ENCODE measurements at regions not wholly inside any gene's neighbourhood (a gene's known extent, or its start where the extent isn't known, plus 50 kb on each side); places are given as distances from the start of the nearest gene placed in this dataset.

- H3K27me3 ChIP-seq (replicated peaks in 1 of 2; ENCODE audit: control insufficient read depth in 2 of 2, insufficient read depth in 2 of 2, low read length in 1 of 2) = no peaks in the 10 kb centered on the region
- FAIRE-seq = no peak
- in situ Hi-C loops (cut with MboI) = no loop called here
- WGBS (ENCODE audit: insufficient coverage, insufficient replicate concordance, low lambda C conversion rate, missing lambda C conversion rate) = 6% methylated on average over 4 of the region's 4 CpGs
- no peaks in the 10 kb centered on the region for H3K36me3 ChIP-seq (ENCODE audit: control insufficient read depth in 2 of 2, insufficient read depth in 2 of 2, low read length in 1 of 2)
- no peaks in the 10 kb centered on the region for H3K4me1 ChIP-seq (ENCODE audit: control insufficient read depth, insufficient read depth, low read length)
- no peak overlapping the region for H3K9ac ChIP-seq (ENCODE audit: control insufficient read depth, insufficient read depth, low read length)
- BruUV-seq (replicated peaks) = no TSS peak
- RAD21 ChIA-PET (ENCODE audit: unreplicated experiment) = no interaction called here
- TF ChIP-seq CTCF (IDR thresholded peaks at IDR 0.05 in 2 of 3, conservative IDR thresholded peaks at IDR 0.05 in 1 of 3; ENCODE audit: control insufficient read depth in 2 of 3, extremely low read depth in 1 of 3, insufficient read depth in 1 of 3, low read depth in 3 of 3, low read length in 3 of 3) (peak in 1 of 3 experiments; percentile 32; a peak in 2 of 6 replicates), SMC3 (IDR thresholded peaks at IDR 0.05; ENCODE audit: borderline replicate concordance, low read length) (peak; percentile 25; the same call in 1 of the 2 replicates), ZNF384 (IDR thresholded peaks at IDR 0.05; ENCODE audit: borderline replicate concordance, low read depth, low read length) (no peak), BACH1 (IDR thresholded peaks at IDR 0.05; ENCODE audit: borderline replicate concordance) (no peak), ETV6 (conservative IDR thresholded peaks at IDR 0.05 in 1 of 2, IDR thresholded peaks at IDR 0.05 in 1 of 2; ENCODE audit: borderline replicate concordance in 1 of 2, low read depth in 1 of 2) (no peak), PBX3 (IDR thresholded peaks at IDR 0.05; ENCODE audit: insufficient replicate concordance, low read depth, low read length) (no peak), IRF4 (IDR thresholded peaks at IDR 0.05; ENCODE audit: low read depth, low read length) (no peak), KDM1A (IDR thresholded peaks at IDR 0.05; ENCODE audit: borderline replicate concordance) (no peak), NFXL1 (IDR thresholded peaks at IDR 0.05; ENCODE audit: borderline replicate concordance) (no peak)
- no peaks in the 10 kb centered on the region for H3K9me3 ChIP-seq (replicated peaks; ENCODE audit: control insufficient read depth, insufficient read depth, low read length)
- CTCF ChIA-PET = interaction anchor here (0.9 to 4.0 kb wide), 12 partner anchors 13 to 1182 kb away, joined by 3 to 35 read pairs (median 4); no protein-coding TSS in a partner anchor
- no peak overlapping the region for H3K27ac ChIP-seq (ENCODE audit: control insufficient read depth, insufficient read depth)
- no peak overlapping the region for H3K4me2 ChIP-seq (ENCODE audit: control insufficient read depth, insufficient read depth)
- DNase-seq (ENCODE audit: low read depth, low spot score) = no peak
- ATAC-seq = no peak; the same call in 2 of the 3 replicates
- no peaks in the 10 kb centered on the region for H3K79me2 ChIP-seq (ENCODE audit: control insufficient read depth, insufficient read depth, low read length)
- H2AFZ ChIP-seq (ENCODE audit: control insufficient read depth, low read depth, low read length) = no peak overlapping the region
- no peak overlapping the region for H3K4me3 ChIP-seq
- H4K20me1 ChIP-seq (ENCODE audit: control insufficient read depth, insufficient read depth) = no peaks in the 10 kb centered on the region
- intact Hi-C loops (cut with micrococcal nuclease; ENCODE audit: unreplicated experiment) = no loop called here
- SMC1A ChIA-PET (ENCODE audit: uncharacterized antibody, unreplicated experiment) = interaction anchor here (0.7 to 2.5 kb wide), 4 partner anchors 15 to 624 kb away, joined by 3 to 6 read pairs (median 4); no protein-coding TSS in a partner anchor
- POLR2A ChIA-PET = no interaction called here
Measured at GRCh38 chr12:59164991-59165718, 244.9 kb upstream of the LRIG3 start.

Measured in GM12878 (cell line).